Activated CD4-positive, alpha-beta T cell treated with anti-CD3 and anti-CD28 coated beads for 1 hour (primary cell): ENCODE measurements at regions not wholly inside any gene's neighbourhood (a gene's known extent, or its start where the extent isn't known, plus 50 kb on each side); places are given as distances from the start of the nearest gene placed in this dataset.
"Not testable (repeated sequence)": the region's sequence is repeated elsewhere in the genome, so short reads cannot be mapped to it uniquely, and the experiment has no call there.

Experiments
- DNase-seq: peaks from one replicate; pipeline ENCODE4 v3.0.0-alpha.2; 2020

GRCh38 chr3:72086042-72086742 is 301.2 kb upstream of the PROK2 start:
- no peak for DNase-seq

DNA sequence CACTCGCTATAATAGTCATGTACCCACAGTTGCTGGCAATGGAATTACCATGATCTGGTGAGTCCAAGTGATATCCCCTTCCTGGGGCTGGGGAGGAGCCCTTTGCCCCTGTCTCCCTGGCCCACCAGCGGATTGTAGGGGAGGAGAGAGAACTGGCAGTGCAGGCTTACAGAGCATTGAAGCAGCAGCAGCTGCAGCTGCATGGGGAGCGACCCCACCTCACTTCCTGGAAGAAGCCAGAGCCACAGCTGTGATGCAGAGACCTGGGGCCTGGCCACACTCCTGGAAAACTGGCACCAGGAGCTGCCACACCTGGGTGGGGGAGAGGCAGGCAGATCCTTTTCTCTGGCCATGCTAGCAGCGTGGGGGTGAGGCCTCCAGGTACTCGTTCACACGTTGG is 300.1 kb upstream of the PROK2 start:
- DNase-seq, result no peak

DNA sequence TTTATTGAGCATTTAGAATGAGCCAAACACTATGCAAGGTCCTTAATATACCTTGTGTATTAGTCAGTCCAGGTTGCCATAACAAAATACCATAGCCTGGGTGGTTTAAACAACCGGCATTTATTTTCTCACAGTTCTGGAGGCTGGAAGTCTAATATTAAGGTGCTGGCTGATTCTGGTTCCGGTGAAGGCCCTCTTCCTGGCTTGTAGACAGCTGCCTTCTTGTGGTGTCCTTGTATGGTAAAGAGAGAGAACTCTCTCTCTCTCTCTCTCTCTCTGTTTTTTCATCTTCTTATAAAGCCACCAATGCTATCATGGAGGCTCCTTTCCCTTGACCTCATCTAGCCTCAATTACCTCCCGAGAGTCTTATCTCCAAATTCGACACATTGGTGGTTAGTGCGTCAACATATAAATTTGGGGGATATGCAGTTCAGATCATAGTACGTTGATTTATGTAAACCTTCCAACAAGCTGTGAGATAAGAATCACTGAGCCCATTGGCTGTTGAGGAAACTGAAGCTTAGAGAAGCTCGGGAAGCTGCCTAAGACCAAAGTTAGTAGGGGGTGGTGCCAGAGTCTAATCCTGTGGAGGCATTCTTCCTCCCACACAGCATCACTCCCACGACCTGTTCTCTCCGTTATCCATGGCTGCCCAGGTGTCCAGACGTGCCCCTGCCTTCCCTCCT is 298.0 kb upstream of the PROK2 start:
- DNase-seq, result no peak

GRCh38 chr3:72082186-72082715 is 297.3 kb upstream of the PROK2 start:
- DNase-seq, result no peak

GRCh38 chr3:72081471-72082185 is 296.7 kb upstream of the PROK2 start:
- DNase-seq, result no peak

- DNase-seq, result no peak
Measured at GRCh38 chr3:72080800-72081199, 295.9 kb upstream of the PROK2 start.

GRCh38 chr3:72080095-72080494 is 295.1 kb upstream of the PROK2 start:
- DNase-seq, result no peak

DNA sequence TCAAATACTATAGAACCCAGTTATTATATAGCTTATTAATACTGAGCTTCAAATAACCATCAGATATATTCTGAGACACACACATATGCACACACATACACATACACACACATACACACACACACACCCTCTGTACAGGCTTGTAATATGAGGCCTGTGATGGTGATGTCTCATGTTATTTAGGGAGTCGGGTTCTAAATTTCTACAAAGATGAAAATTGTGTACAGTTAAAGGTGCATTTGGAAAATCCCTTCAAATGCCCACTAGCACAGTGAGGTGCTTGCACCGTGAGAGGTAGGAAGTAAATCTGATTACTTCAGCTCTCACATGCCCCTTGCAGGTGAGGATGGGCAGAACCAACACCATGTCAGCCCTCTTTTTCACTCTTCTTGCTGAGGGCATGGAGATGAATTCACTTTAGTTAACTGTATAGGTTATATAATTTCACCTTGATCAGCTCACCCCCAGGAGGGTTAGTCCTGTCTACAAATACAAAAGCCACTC is 294.5 kb upstream of the PROK2 start:
- no peak for DNase-seq

DNA sequence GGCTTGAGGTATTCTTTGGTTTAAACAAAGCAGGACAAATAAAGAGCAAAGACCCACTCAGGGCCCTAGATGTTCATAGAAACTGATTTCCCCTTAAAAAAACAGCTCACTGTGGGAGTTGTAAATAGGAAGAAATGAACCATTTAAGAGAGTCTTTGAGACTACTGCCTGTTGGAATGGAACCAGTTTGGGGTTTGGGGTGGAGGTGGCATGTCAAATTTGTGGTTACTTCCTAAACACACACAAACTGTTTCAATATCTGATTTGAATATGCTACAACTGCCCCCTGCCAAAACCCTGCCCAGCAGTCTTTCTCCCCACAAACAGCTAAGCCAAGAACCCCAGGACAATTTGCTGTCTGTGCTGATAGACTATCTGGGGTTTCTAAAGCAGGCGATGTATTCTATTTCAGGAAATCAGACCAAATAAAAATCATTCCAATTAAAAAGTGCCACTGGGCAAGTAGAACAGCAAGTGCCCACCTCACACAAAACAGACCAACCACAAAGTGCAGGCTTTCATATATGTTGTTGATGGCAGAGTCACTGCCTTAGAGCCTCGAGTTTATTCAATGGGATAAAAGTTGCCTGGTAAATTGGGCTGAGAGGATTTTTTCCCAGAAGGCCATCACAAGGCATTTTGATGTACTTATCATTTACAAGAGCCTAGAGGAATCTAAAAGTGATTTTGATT is 293.9 kb upstream of the PROK2 start:
- no peak for DNase-seq

- DNase-seq, result no peak
Measured at GRCh38 chr3:72077473-72078259, 292.7 kb upstream of the PROK2 start.

DNA sequence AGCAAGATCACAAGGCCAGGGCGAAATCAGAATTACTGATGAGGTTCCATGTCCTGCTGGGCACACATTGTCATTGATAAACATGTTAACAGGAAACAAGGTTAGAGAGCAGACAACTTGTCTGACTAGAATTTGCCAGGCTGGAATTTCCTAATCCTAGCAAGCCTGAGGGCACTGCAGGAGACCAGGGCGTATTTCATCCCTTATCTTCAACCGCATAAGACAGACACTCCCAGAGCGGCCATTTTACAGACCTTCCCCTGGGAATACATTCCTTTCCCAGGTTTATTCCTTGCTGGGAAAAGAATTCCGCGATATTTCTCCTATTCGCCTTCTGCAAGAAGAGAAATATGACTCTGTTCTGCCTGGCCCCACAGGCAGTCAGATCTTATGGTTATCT is 290.9 kb upstream of the PROK2 start:
- DNase-seq, result not testable (repeated sequence)

DNA sequence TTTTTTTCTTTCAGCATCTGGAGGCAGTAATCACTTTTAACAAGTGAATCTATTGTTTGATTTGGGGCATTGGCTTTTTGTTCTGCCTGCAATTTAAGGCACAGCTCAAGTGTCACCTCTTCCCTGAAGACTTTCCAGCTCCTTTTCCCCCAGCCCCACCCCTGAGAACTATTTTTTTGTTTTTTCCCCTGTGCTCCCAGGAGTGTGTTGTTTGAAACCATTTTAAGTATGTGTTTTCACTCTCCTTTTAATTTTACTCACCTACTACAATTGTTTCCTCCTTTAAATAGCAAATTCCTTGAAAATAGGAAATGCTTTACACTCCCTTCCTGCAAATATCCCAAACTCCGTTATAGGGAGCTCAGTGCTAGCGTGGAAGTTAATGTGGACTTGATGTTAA is 286.7 kb upstream of the PROK2 start:
- no peak for DNase-seq

GRCh38 chr3:72070005-72070404 is 285.1 kb upstream of the PROK2 start:
- no peak for DNase-seq

- DNase-seq, result no peak
Measured at GRCh38 chr3:72069543-72069942, 284.6 kb upstream of the PROK2 start.

GRCh38 chr3:72068621-72069020 is 283.7 kb upstream of the PROK2 start:
- no peak for DNase-seq

DNA sequence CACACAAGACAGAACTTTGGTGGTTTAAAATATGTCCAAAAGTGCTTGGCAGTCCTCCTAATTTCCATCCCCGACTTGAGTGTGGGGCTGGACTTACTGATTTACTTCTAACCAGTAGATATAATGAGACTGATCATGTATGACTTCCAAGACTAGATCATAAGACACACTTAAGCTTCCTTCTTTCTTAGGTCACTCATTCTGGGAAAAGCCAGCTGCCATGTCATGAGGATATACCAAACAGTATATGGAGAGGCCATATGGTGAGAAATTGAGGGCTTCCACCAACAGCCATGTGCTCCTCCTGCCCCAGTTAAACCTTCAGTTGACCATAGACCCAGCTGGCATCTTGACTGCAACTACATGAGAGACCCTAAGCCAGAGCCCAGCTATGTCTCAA is 282.8 kb upstream of the PROK2 start:
- DNase-seq, result no peak

DNA sequence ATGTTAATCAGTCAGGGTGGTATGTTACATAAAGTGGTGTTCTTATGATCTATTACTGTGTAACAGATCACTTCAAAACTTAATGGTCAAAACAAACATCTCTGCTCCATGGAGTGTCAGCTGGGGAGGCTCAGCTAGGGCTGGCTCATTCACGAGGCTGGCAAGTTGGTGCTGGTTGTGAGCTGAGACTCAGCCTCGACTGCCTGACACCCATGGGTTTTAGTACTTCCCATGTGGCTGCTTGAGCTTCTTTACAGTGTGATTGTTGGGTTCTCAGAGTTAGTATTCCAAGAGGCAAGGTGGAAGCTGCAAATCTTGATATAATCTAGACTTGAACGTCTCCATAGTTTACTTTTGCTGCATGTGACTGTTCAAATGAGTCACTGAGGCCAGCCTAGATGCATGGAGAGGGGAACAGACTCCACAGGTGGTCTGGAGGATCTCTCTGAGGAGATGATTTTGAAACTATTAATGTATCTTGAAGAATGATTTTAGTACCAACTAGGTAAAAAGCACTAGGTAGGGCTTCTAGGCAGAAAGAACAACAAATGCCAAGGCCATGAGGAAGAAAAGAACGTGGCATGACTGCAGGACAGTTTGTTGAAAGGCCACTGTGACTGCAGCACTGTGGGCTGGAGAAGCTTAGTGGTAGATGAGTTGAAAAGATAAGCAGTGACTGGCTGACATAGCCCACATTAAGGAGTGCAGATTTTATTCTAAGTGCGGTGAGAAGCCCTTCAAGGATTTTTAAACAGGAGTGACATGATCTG is 281.1 kb upstream of the PROK2 start:
- no peak for DNase-seq

GRCh38 chr3:72065236-72065635 is 280.3 kb upstream of the PROK2 start:
- DNase-seq, result no peak

- not testable (repeated sequence) for DNase-seq
Measured at GRCh38 chr3:72064727-72065126, 279.8 kb upstream of the PROK2 start.

GRCh38 chr3:72062017-72062416 is 277.1 kb upstream of the PROK2 start:
- DNase-seq, result no peak

- no peak for DNase-seq
Measured at GRCh38 chr3:72060447-72061034, 275.6 kb upstream of the PROK2 start.
